ENCODE measurements at regions not wholly inside any gene's neighbourhood (a gene's known extent, or its start where the extent isn't known, plus 50 kb on each side); places are given as distances from the start of the nearest gene placed in this dataset.

- TF ChIP-seq CTCF (IDR thresholded peaks at IDR 0.05) (no peak), POLR2A (IDR thresholded peaks at IDR 0.05) (no peak)
These were observed 126.3 kb upstream of the TMEM108 start for GRCh38 chr3:132911741-132912415.
